ENCODE measurements at regions not wholly inside any gene's neighbourhood (a gene's known extent, or its start where the extent isn't known, plus 50 kb on each side); places are given as distances from the start of the nearest gene placed in this dataset.

- TF ChIP-seq ELF4 (CRISPR knock-in tag; IDR thresholded peaks at IDR 0.05; ENCODE audit: low read depth) (no peak), CTCF (IDR thresholded peaks at IDR 0.05) (no peak), TEAD4 (CRISPR knock-in tag; IDR thresholded peaks at IDR 0.05) (no peak), JAZF1 (CRISPR knock-in tag; IDR thresholded peaks at IDR 0.05) (no peak), CBFB (CRISPR knock-in tag; IDR thresholded peaks at IDR 0.05; ENCODE audit: low read depth) (no peak), ZNF121 (CRISPR knock-in tag; IDR thresholded peaks at IDR 0.05) (no peak), AFF4 (CRISPR knock-in tag; IDR thresholded peaks at IDR 0.05; ENCODE audit: borderline replicate concordance) (no peak), GABPB1 (CRISPR knock-in tag; IDR thresholded peaks at IDR 0.05) (no peak), SOX15 (CRISPR knock-in tag; IDR thresholded peaks at IDR 0.05) (no peak), MXD4 (CRISPR knock-in tag; IDR thresholded peaks at IDR 0.05; ENCODE audit: borderline replicate concordance) (no peak)
These were observed 69.4 kb downstream of the NRN1 start for GRCh38 chr6:5937169-5937909.

Measured in WTC11 (cell line).